HG02763 (cell line): ENCODE measurements at regions not wholly inside any gene's neighbourhood (a gene's known extent, or its start where the extent isn't known, plus 50 kb on each side); places are given as distances from the start of the nearest gene placed in this dataset.
"Not testable (repeated sequence)": the region's sequence is repeated elsewhere in the genome, so short reads cannot be mapped to it uniquely, and the experiment has no call there.

Source experiments
- ATAC-seq: cut with Tn5 transposase; IDR thresholded peaks from one replicate; pipeline ENCODE4 v1.9.1; 2021; ENCODE audit warnings: mild to moderate bottlenecking, moderate library complexity; ENCODE audit not compliant: unreplicated experiment

GRCh38 chr10:80938903-80939302 lies 401.2 kb downstream of the SH2D4B start:
- ATAC-seq = no peak

GRCh38 chr10:80945264-80945880 lies 407.7 kb downstream of the SH2D4B start:
- no peak for ATAC-seq

- no peak for ATAC-seq
Measured at GRCh38 chr10:80946073-80946472, 408.4 kb downstream of the SH2D4B start.

GRCh38 chr10:80946957-80947726 lies 409.4 kb downstream of the SH2D4B start:
- no peak for ATAC-seq

GRCh38 chr10:80949785-80950184 lies 412.1 kb downstream of the SH2D4B start:
- no peak for ATAC-seq

GRCh38 chr10:80952436-80952835 lies 414.7 kb downstream of the SH2D4B start:
- ATAC-seq = no peak

- no peak for ATAC-seq
Measured at GRCh38 chr10:80957161-80957560, 419.5 kb downstream of the SH2D4B start.

- ATAC-seq = no peak
Measured at GRCh38 chr10:80964179-80964578, 426.5 kb downstream of the SH2D4B start.

GRCh38 chr10:80964955-80965614 lies 427.4 kb downstream of the SH2D4B start:
- ATAC-seq = peak; percentile 70

- ATAC-seq = no peak
Measured at GRCh38 chr10:80966326-80966986, 428.8 kb downstream of the SH2D4B start.

- not testable (repeated sequence) for ATAC-seq
Measured at GRCh38 chr10:80967357-80967756, 429.7 kb downstream of the SH2D4B start.

- no peak for ATAC-seq
Measured at GRCh38 chr10:80968903-80969302, 431.2 kb downstream of the SH2D4B start.

GRCh38 chr10:80971461-80971860 lies 433.8 kb downstream of the SH2D4B start:
- ATAC-seq = no peak

- ATAC-seq = no peak
Measured at GRCh38 chr10:80976658-80977057, 439.0 kb downstream of the SH2D4B start.

- no peak for ATAC-seq
Measured at GRCh38 chr10:80985102-80985501, 447.4 kb downstream of the SH2D4B start.

GRCh38 chr10:80986596-80986995 lies 448.9 kb downstream of the SH2D4B start:
- no peak for ATAC-seq

- no peak for ATAC-seq
Measured at GRCh38 chr10:80988755-80989154, 451.1 kb downstream of the SH2D4B start.

GRCh38 chr10:80996615-80997193 lies 459.0 kb downstream of the SH2D4B start:
- no peak for ATAC-seq

GRCh38 chr10:81000781-81001180 lies 463.1 kb downstream of the SH2D4B start:
- no peak for ATAC-seq

- no peak for ATAC-seq
Measured at GRCh38 chr10:81002382-81002781, 464.7 kb downstream of the SH2D4B start.

GRCh38 chr10:81007872-81008271 lies 470.2 kb downstream of the SH2D4B start:
- ATAC-seq = no peak
